GM12892 (cell line): ENCODE measurements at regions not wholly inside any gene's neighbourhood (a gene's known extent, or its start where the extent isn't known, plus 50 kb on each side); places are given as distances from the start of the nearest gene placed in this dataset.

Experiments used
- POLR2AphosphoS5 ChIP-seq: IDR thresholded peaks from 2 replicates; pipeline ENCODE4 v1.6.1; 2011; ENCODE audit warnings: low read depth, low read length, control low read depth
- TAF1 ChIP-seq: IDR thresholded peaks from 2 replicates; pipeline ENCODE4 v1.6.1; 2011; ENCODE audit warnings: low read depth, mild to moderate bottlenecking, control low read depth, low read length, borderline replicate concordance

DNA sequence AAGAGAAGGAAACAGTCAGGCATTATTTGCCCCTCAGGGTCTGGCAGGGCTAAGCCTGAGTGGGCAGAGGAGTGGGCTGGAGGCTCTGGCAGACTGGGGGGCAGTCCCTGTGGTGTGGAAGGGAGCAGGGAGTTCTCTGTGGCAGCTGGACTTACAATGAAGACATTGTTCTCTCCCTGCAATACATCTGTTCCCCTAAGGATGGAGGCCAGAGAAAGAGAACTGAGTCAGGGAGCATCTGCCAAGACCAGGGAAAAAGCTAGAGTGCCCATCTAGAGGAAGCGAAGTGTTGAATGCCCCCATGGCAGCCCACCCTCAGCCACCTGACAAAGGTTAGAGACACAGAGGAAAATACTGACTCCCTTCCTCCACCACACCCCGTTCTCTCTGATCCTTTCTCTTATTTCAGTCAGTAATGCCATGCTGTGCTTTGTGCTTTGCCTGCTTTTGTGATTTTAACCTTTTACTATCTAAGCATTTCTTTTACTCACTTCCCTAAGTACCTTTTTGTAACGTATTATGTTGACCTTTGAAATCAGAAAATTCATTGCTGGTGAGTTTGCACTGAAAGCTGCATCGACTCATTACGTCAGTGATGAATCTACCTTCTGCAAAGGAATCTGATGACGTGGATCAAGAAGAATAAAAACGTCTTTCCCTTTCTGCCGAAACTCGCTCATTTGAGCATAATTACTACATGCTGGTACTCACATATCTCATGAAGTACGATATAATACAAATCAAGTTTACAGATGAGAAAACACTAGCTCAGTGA is 76.0 kb downstream of the ACTL7B start:
- TF ChIP-seq POLR2AphosphoS5 (no peak), TAF1 (no peak)
